Peyer's patch (tissue), 4 donors: ENCODE measurements at regions not wholly inside any gene's neighbourhood (a gene's known extent, or its start where the extent isn't known, plus 50 kb on each side); places are given as distances from the start of the nearest gene placed in this dataset.

Source experiments
- CTCF ChIP-seq, 6 experiments: fragments of 450-650 bp in 4 of 6; fragments of 200-600 bp in 2 of 6; sonication (generic) in 1 of 6; IDR thresholded peaks; one replicate each; pipeline ENCODE4 v1.5.1; 2017 to 2019; ENCODE audit warnings: antibody characterized with exemption in 6 of 6, mild to moderate bottlenecking in 3 of 6, moderate library complexity in 1 of 6
- POLR2A ChIP-seq, 2 donors: fragments of 450-650 bp; IDR thresholded peaks; one replicate each; pipeline ENCODE4 v1.5.1; 2017; ENCODE audit warnings: antibody characterized with exemption in 2 of 2, mild to moderate bottlenecking in 2 of 2, moderate library complexity in 2 of 2

- TF ChIP-seq CTCF (IDR thresholded peaks at IDR 0.05), result no peak
- no peak for TF ChIP-seq POLR2A (IDR thresholded peaks at IDR 0.05)
These were observed 690.1 kb upstream of the COX7C start for GRCh38 chr5:85927632-85928031.
